Liver (tissue), 8 donors: ENCODE measurements at regions not wholly inside any gene's neighbourhood (a gene's known extent, or its start where the extent isn't known, plus 50 kb on each side); places are given as distances from the start of the nearest gene placed in this dataset.

Experiments used
- DNase-seq: peaks from one replicate; pipeline ENCODE4 v3.0.0-alpha.2; 2017; ENCODE audit warnings: low spot score
- H3K27ac ChIP-seq, 2 donors: one replicate each; pipeline ENCODE4 v1.7.0; 2013; ENCODE audit warnings: inconsistent platforms in 2 of 2, low read length in 2 of 2, control low read depth in 1 of 2, low read depth in 1 of 2, mild to moderate bottlenecking in 1 of 2
- H3K27me3 ChIP-seq, 4 donors: one replicate each; pipeline versions ENCODE4 v1.6.1 to v1.7.0; 2013; ENCODE audit warnings: low read length in 3 of 4, inconsistent platforms in 1 of 4, mild to moderate bottlenecking in 1 of 4, moderate library complexity in 1 of 4; ENCODE audit not compliant: control insufficient read depth in 4 of 4, insufficient read depth in 4 of 4
- H3K36me3 ChIP-seq, 4 donors: one replicate each; pipeline versions ENCODE4 v1.6.1 to v1.7.0; 2013; ENCODE audit warnings: low read length in 3 of 4, mild to moderate bottlenecking in 3 of 4, low read depth in 1 of 4, moderate library complexity in 1 of 4; ENCODE audit not compliant: control insufficient read depth in 4 of 4, insufficient read depth in 3 of 4
- H3K4me1 ChIP-seq, 4 donors: one replicate each; pipeline versions ENCODE4 v1.6.1 to v1.7.0; 2013; ENCODE audit warnings: low read length in 3 of 4, mild to moderate bottlenecking in 3 of 4, moderate library complexity in 1 of 4; ENCODE audit not compliant: control insufficient read depth in 4 of 4, insufficient read depth in 4 of 4
- H3K4me3 ChIP-seq, 3 donors: one replicate each; pipeline versions ENCODE4 v1.6.1 to v1.7.0; 2013; ENCODE audit warnings: low read length in 3 of 3, control low read depth in 1 of 3, low read depth in 1 of 3, mild to moderate bottlenecking in 1 of 3
- H3K9ac ChIP-seq, 2 donors: one replicate each; pipeline ENCODE4 v1.7.0; 2013; ENCODE audit warnings: low read length in 2 of 2, mild to moderate bottlenecking in 2 of 2, moderate library complexity in 2 of 2, control low read depth in 1 of 2, low read depth in 1 of 2
- H3K9me3 ChIP-seq, 4 donors: one replicate each; pipeline versions ENCODE4 v1.6.1 to v1.7.0; 2013; ENCODE audit warnings: low read length in 3 of 4; ENCODE audit not compliant: control insufficient read depth in 4 of 4
- FOXA1 ChIP-seq: IDR thresholded peaks from 2 replicates; pipeline ENCODE4 v1.6.1; 2016; ENCODE audit warnings: antibody characterized with exemption
- FOXA2 ChIP-seq: IDR thresholded peaks from 2 replicates; pipeline ENCODE4 v1.6.1; 2016; ENCODE audit warnings: antibody characterized with exemption
- GABPA ChIP-seq, 2 donors: IDR thresholded peaks in 1 of 2; conservative IDR thresholded peaks in 1 of 2; 2 replicates each; pipeline ENCODE4 v1.6.1; 2016; ENCODE audit warnings: antibody characterized with exemption in 2 of 2, mild to moderate bottlenecking in 1 of 2, moderate library complexity in 1 of 2
- HNF4G ChIP-seq: IDR thresholded peaks from 2 replicates; pipeline ENCODE4 v1.6.1; 2016; ENCODE audit warnings: antibody characterized with exemption
- JUND ChIP-seq, 2 donors: IDR thresholded peaks; 2 replicates each; pipeline ENCODE4 v1.6.1; 2016; ENCODE audit warnings: antibody characterized with exemption in 2 of 2
- RAD21 ChIP-seq, 2 donors: IDR thresholded peaks; 2 replicates each; pipeline ENCODE4 v1.6.1; 2016; ENCODE audit warnings: antibody characterized with exemption in 2 of 2, mild to moderate bottlenecking in 2 of 2
- SP1 ChIP-seq: IDR thresholded peaks from 2 replicates; pipeline ENCODE4 v1.6.1; 2018; ENCODE audit warnings: antibody characterized with exemption, mild to moderate bottlenecking
- TAF1 ChIP-seq: conservative IDR thresholded peaks from 2 replicates; pipeline ENCODE4 v1.6.1; 2016; ENCODE audit warnings: antibody characterized with exemption, mild to moderate bottlenecking
- YY1 ChIP-seq: IDR thresholded peaks from 2 replicates; pipeline ENCODE4 v1.6.1; 2016; ENCODE audit warnings: antibody characterized with exemption, mild to moderate bottlenecking
- WGBS: extraction: QIAGEN DNeasy Blood & Tissue Kit; methylation state at CpG from one replicate; pipeline ENCODE4 v1.1.7; 2013; 5-methylcytosine and 5-hydroxymethylcytosine counted together
- TF ChIP-seq, protein P1 (sequence below): IDR thresholded peaks from 2 replicates; pipeline ENCODE4 v1.6.1; 2016; ENCODE audit warnings: antibody characterized with exemption, mild to moderate bottlenecking
- TF ChIP-seq, protein P2 (sequence below): IDR thresholded peaks from 2 replicates; pipeline ENCODE4 v1.6.1; 2016; ENCODE audit warnings: antibody characterized with exemption
- TF ChIP-seq, protein P3 (sequence below): fragments of 150-350 bp; IDR thresholded peaks from 2 replicates; pipeline ENCODE4 v1.5.1; 2017; ENCODE audit warnings: improper control_type of control experiment, low read depth, low read length; ENCODE audit not compliant: missing input control
- TF ChIP-seq, protein P4 (sequence below): IDR thresholded peaks from 2 replicates; pipeline ENCODE4 v1.6.1; 2016; ENCODE audit warnings: antibody characterized with exemption
- TF ChIP-seq, protein P5 (sequence below): IDR thresholded peaks from 2 replicates; pipeline ENCODE4 v1.6.1; 2016; ENCODE audit warnings: antibody characterized with exemption
- donor health status: healthy.
- donor health status: healthy.
- donor health status: healthy.
- donor health status: healthy.
- donor health status: healthy.

DNA sequence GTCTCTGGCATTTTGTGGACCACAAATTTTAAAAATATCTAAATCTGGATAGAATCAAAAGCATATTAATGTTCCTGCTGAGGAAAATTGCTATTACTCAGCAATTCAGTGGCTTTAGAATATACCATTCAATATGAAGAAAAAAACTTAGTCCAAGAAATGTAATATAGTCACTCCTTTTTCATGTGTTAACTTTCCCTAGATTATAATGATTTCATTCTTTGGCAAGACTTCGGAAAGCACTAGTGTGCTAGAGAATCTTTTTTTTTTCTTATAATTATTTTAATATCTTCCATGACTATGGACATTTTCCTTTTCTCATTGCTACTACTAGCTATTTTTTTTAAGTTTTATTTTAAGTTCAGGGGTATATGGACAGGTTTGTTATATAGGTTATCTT is 102.4 kb upstream of the FAM174A start:
- WGBS, result 90% methylated on average over 1 of the region's 1 CpG

More for the DNA sequence above, 102.4 kb upstream of the FAM174A start:
- H3K4me3 ChIP-seq, result no peak overlapping the region
- no peaks in the 10 kb centered on the region for H3K9me3 ChIP-seq
- TF ChIP-seq FOXA2 (no peak), YY1 (no peak), JUND (IDR thresholded peaks at IDR 0.05) (no peak), HNF4G (no peak), RAD21 (IDR thresholded peaks at IDR 0.05) (no peak), SP1 (no peak), FOXA1 (no peak), TAF1 (no peak), GABPA (IDR thresholded peaks at IDR 0.05 in 1 of 2, conservative IDR thresholded peaks at IDR 0.05 in 1 of 2) (no peak)
- TF ChIP-seq, protein P1, sequence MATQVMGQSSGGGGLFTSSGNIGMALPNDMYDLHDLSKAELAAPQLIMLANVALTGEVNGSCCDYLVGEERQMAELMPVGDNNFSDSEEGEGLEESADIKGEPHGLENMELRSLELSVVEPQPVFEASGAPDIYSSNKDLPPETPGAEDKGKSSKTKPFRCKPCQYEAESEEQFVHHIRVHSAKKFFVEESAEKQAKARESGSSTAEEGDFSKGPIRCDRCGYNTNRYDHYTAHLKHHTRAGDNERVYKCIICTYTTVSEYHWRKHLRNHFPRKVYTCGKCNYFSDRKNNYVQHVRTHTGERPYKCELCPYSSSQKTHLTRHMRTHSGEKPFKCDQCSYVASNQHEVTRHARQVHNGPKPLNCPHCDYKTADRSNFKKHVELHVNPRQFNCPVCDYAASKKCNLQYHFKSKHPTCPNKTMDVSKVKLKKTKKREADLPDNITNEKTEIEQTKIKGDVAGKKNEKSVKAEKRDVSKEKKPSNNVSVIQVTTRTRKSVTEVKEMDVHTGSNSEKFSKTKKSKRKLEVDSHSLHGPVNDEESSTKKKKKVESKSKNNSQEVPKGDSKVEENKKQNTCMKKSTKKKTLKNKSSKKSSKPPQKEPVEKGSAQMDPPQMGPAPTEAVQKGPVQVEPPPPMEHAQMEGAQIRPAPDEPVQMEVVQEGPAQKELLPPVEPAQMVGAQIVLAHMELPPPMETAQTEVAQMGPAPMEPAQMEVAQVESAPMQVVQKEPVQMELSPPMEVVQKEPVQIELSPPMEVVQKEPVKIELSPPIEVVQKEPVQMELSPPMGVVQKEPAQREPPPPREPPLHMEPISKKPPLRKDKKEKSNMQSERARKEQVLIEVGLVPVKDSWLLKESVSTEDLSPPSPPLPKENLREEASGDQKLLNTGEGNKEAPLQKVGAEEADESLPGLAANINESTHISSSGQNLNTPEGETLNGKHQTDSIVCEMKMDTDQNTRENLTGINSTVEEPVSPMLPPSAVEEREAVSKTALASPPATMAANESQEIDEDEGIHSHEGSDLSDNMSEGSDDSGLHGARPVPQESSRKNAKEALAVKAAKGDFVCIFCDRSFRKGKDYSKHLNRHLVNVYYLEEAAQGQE, result no peak
- TF ChIP-seq, protein P2, sequence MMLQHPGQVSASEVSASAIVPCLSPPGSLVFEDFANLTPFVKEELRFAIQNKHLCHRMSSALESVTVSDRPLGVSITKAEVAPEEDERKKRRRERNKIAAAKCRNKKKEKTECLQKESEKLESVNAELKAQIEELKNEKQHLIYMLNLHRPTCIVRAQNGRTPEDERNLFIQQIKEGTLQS, result no peak
- TF ChIP-seq, protein P3, sequence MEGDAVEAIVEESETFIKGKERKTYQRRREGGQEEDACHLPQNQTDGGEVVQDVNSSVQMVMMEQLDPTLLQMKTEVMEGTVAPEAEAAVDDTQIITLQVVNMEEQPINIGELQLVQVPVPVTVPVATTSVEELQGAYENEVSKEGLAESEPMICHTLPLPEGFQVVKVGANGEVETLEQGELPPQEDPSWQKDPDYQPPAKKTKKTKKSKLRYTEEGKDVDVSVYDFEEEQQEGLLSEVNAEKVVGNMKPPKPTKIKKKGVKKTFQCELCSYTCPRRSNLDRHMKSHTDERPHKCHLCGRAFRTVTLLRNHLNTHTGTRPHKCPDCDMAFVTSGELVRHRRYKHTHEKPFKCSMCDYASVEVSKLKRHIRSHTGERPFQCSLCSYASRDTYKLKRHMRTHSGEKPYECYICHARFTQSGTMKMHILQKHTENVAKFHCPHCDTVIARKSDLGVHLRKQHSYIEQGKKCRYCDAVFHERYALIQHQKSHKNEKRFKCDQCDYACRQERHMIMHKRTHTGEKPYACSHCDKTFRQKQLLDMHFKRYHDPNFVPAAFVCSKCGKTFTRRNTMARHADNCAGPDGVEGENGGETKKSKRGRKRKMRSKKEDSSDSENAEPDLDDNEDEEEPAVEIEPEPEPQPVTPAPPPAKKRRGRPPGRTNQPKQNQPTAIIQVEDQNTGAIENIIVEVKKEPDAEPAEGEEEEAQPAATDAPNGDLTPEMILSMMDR, result no peak
- TF ChIP-seq, protein P4, sequence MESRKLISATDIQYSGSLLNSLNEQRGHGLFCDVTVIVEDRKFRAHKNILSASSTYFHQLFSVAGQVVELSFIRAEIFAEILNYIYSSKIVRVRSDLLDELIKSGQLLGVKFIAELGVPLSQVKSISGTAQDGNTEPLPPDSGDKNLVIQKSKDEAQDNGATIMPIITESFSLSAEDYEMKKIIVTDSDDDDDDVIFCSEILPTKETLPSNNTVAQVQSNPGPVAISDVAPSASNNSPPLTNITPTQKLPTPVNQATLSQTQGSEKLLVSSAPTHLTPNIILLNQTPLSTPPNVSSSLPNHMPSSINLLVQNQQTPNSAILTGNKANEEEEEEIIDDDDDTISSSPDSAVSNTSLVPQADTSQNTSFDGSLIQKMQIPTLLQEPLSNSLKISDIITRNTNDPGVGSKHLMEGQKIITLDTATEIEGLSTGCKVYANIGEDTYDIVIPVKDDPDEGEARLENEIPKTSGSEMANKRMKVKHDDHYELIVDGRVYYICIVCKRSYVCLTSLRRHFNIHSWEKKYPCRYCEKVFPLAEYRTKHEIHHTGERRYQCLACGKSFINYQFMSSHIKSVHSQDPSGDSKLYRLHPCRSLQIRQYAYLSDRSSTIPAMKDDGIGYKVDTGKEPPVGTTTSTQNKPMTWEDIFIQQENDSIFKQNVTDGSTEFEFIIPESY, result no peak
- TF ChIP-seq, protein P5, sequence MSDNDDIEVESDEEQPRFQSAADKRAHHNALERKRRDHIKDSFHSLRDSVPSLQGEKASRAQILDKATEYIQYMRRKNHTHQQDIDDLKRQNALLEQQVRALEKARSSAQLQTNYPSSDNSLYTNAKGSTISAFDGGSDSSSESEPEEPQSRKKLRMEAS, result no peak
- H3K36me3 ChIP-seq, result no peaks in the 10 kb centered on the region
- no peak for DNase-seq
- H3K27ac ChIP-seq, result no peak overlapping the region
- no peaks in the 10 kb centered on the region for H3K27me3 ChIP-seq
- H3K9ac ChIP-seq, result no peak overlapping the region
- H3K4me1 ChIP-seq, result no peaks in the 10 kb centered on the region
